Urothelium cell line (cell line): ENCODE measurements at regions not wholly inside any gene's neighbourhood (a gene's known extent, or its start where the extent isn't known, plus 50 kb on each side); places are given as distances from the start of the nearest gene placed in this dataset.

Experiments
- DNase-seq: peaks from one replicate; pipeline ENCODE4 v3.0.0; 2011; ENCODE audit warnings: low spot score, mixed read lengths
- FAIRE-seq: peaks from 2 replicates; lab custom pipeline; 2011; peaks lifted over from hg19 to GRCh38; lab: Jason Lieb, UNC

DNA sequence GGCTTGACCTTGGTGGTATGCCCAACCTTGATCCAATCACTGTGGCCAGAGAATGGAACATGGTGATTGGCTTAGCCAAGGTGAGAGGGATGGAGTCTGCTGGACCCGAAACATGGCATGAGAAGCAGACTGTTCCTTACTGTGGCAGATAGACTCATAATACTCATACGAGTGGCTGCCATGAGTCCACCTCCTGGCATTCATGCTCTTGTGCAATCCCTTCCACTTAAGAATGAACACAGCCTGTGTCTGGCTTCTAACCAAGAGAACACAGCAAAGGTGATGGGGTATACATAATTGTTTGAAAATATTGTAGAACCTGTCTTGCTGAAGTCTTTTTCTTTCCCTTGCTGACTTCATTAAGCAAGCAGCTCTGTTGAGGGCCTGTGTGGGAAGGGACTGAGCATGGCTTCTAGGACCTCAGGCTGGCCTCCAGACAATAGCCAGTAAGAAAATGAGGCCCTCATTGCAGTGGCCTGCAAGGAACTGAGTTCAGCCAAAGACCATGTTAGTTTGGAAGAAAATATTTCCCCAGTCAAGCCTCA lies 85.9 kb downstream of the ZNF281 start:
- FAIRE-seq (no peak), DNase-seq (no peak)

- DNase-seq, result no peak
- FAIRE-seq, result no peak
Observed at GRCh38 chr1:200319148-200319547, 90.7 kb downstream of the ZNF281 start.

GRCh38 chr1:200317236-200317635 lies 92.6 kb downstream of the ZNF281 start:
- no peak for DNase-seq
- FAIRE-seq, result no peak

DNA sequence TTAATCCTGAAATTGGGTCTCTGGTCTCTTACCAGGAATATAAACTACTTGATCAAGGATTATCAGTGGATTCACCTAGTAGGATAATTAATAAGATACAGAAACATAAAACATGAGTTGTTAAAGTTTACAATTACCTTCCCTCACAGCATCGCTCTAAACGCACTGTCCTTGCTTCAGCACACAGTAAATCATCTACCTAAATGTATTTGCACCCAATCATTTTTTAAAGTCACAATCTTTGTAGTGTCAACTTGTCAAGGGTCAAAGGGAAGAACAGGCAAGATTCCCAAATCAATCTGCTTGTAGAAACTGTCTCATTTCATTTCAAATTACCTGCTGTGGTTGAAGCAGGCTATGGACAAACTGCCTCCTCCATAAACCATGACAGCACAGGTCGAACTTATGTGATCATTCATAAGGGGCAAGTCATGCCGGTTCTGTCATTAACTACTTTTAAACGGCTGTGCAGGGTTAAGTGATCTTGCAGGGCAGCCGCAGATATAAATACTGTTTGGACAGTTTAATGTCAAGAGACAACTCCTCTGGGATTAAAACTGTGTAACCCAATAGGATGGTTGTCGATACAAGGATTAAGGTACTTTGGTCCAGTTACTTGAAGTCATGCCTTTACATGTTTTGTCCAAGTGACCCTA lies 93.6 kb downstream of the ZNF281 start:
- DNase-seq (no peak), FAIRE-seq (no peak)

DNA sequence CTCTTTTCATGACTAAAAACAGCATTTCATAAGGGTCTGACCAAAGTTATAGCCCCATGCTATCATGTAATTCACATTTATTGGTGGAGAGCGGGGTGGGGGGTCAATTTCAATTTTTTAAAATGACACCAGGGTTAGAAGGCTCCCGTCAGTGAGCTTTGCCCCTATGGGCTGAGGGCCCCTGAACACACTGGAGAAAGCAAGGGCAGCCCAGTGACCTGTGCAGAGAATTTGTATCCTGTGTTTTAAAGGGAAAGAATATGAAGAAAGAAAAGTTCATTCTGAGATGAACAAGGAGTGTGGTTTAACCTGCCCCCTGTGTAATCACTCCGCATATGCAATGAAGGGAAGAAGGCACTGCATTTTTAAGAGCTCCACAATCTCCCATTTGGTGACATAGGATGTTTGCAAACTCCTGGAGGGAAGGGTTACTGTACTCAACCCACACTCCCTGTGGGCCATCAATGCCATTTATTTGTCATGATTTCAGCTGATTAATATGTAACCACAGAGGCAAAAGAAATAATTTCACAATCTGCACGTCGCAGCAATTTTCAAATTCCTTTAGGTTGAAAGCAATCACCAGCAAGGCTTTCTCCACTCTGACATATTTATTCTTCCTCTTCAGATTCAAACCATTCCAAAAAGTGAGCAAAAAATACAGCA lies 95.6 kb downstream of the ZNF281 start:
- no peak for DNase-seq
- no peak for FAIRE-seq

DNA sequence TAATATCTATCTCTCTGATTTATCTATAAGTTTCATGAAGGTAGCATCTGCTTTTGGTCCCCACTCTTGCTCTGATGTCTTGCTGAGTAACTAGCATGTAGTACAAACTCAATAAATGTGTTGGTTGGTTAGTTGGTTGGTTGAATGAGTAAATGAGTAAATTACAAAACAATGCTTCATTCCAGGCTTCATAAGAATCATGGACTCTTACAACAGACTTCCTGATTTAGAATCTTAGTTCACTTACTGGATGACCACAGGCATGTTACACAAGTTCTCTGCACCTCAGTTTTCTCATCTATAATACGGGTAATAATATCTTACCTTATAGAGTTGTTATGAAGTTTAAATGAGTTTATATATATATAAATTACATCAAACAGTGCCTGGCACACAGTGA lies 98.6 kb downstream of the ZNF281 start:
- DNase-seq, result no peak
- no peak for FAIRE-seq

- FAIRE-seq (no peak), DNase-seq (no peak)
Observed at GRCh38 chr1:200310824-200311223, 99.0 kb downstream of the ZNF281 start.

DNA sequence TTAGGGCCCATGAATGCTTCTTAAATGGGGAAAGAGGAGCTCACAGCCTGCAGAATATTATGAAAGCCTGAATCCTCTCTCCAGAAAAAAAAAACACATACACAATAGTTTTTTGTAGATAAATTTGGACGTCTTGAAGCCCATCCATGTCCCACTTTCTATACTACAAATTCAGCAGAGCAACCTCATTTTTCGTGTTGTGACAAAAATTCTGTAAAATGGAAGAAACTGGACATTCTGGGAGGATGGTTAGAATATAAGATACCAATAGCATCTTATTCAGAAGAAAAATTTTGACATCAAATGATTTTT lies 102.1 kb downstream of the ZNF281 start:
- no peak for DNase-seq
- no peak for FAIRE-seq

- no peak for FAIRE-seq
Observed at GRCh38 chr1:200306944-200307754, 102.7 kb downstream of the ZNF281 start.

GRCh38 chr1:200305806-200306205 lies 104.0 kb downstream of the ZNF281 start:
- no peak for FAIRE-seq
- no peak for DNase-seq

More at GRCh38 chr1:200306944-200307754, 102.7 kb downstream of the ZNF281 start:
- DNase-seq, result peak; percentile 63

DNA sequence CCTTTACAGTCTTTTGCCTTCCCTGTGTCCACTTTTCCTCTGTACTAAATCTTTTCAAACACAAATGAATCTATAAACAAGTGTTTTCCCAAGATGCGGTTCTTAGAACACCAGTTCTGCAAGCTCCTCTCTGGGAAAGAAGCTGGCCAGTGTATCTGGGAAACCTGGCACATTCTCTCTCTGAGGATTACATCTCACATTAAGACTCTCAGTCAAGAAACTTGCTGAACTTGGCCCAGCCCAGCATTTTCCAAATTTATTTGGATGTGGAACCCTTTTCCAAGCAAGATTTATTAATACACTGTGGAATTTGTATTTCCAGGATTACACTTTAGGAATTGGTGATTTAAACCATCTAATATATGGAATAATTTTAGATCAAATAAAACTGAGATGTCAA lies 105.7 kb downstream of the ZNF281 start:
- FAIRE-seq (no peak), DNase-seq (no peak)

GRCh38 chr1:200302921-200303290 lies 106.9 kb downstream of the ZNF281 start:
- FAIRE-seq (no peak), DNase-seq (no peak)

DNA sequence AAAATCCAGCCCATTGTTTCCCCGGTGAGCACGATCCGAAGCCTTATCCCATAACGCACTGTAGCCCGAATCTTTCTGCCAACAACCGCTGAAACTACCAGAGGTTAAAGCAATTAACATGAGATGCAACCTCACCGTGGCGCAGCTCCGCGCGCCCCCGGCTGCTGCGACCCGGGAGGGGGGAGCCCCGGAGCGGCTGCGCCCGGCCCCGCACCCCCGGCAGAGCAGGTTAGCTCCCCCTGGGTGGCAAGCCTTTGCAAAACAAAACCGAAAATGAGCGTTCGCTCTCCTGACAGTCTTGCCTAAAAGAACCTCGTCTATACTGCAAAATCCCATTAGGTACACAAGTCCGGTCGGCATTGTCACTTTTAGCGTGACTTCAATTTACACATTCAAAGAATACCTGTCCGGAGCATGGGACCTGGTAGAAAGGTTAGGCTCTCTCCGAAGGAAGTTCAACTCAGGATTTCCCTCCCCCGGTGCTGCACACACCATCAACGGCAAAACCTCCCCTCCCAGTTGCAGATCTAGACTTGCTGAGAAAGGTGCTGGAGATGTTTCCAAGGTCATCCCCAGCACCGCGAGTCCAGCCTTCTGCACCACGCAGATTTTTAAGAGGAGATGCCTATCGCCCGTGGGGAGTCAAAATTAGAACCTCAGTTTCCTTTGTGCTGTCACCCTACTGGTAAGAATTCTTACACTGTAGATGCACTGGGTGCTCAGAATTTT lies 107.5 kb downstream of the ZNF281 start:
- FAIRE-seq (no peak), DNase-seq (no peak)

GRCh38 chr1:200301152-200301551 lies 108.7 kb downstream of the ZNF281 start:
- DNase-seq, result no peak
- no peak for FAIRE-seq

DNA sequence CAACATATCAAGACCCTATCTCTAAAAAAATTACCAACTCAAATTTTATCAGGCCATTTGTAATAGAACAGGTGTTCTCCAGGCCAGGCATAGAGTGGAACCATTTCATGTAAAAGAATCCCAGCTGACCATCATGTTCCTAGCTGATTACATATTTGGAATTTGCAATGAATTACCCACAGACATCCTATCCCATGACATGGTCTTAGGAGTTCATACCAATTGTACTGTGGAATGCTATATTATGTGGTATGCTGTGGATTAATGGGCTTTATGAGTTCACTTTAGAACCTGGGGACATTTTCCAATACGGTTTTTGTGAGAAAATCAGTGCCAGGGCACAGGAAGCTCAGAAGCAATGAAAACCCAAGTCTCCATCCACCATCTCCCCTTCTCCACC lies 110.3 kb downstream of the ZNF281 start:
- DNase-seq, result no peak

DNA sequence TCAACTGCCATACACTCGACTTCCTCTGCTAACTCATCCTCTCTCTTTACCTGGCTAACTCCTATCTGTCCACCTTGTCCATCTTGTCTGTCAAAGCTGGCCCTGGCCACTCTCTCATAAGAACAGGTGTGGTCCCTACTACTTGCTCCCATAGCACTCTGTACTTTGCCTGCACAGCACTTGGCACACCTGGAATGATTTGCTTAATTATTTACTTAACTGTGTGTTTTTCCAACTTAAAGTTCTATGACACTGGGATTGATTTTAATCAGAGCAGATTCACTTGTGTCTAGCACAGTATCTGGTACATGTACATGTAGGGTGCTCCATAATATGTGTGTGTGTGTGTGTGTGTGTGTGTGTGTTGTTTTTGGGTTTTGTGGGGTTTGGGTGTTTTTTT lies 111.6 kb downstream of the ZNF281 start:
- no peak for FAIRE-seq

More for the DNA sequence above, 110.3 kb downstream of the ZNF281 start:
- no peak for FAIRE-seq

GRCh38 chr1:200296091-200296661 lies 113.7 kb downstream of the ZNF281 start:
- DNase-seq, result no peak
- no peak for FAIRE-seq

More for the DNA sequence above, 111.6 kb downstream of the ZNF281 start:
- DNase-seq, result no peak

GRCh38 chr1:200294241-200294640 lies 115.6 kb downstream of the ZNF281 start:
- DNase-seq (no peak), FAIRE-seq (no peak)

DNA sequence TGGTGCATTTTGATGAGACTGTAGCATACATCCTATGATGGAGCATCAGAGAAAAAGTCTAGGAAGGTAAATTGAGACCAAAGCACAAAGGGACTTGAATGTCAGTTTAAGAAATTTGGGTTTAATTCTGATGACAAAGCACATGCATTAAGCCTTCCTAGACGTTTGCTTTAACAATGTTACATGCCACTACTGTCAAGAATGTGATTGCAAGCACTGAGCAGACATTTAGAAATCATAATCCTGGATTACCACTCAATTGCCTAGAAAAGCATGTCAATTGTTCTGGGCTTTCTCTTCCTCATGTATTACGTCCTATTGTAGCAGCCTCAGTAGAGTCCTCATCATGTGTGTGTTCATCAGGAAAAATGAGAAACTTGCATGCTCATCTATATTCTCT lies 117.1 kb downstream of the ZNF281 start:
- FAIRE-seq (no peak), DNase-seq (no peak)

DNA sequence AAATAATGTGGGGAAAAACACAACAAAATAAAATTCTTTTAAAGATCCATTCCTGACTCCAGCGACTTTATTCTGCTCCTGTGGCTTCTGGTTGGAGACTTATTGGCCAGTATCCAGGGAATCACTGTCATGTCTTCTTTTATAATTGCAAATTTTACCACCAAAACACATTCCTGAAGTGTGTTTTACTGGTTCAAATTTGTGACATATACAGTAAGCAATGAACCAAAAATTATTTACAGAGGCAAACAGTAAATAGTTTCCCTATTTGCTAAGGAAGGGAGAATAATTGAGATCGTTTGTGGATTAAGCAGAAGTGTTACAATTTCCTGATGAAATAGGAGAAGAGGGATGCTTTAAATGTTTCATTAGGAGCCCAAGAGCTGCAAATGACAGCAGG lies 118.7 kb downstream of the ZNF281 start:
- FAIRE-seq (no peak), DNase-seq (no peak)
